ENCODE measurements at regions not wholly inside any gene's neighbourhood (a gene's known extent, or its start where the extent isn't known, plus 50 kb on each side); places are given as distances from the start of the nearest gene placed in this dataset.
"Not testable (repeated sequence)": the region's sequence is repeated elsewhere in the genome, so short reads cannot be mapped to it uniquely, and the experiment has no call there.

- POLR2A ChIA-PET = interaction anchor here (1.7 kb wide), 1 partner anchor 72 kb away, joined by 13 read pairs; the partner anchor contains the start of gene RASA1
- TF ChIP-seq CTCF (IDR thresholded peaks at IDR 0.05; ENCODE audit: low read depth, low read length) = no peak
- H3K27me3 ChIP-seq (ENCODE audit: control insufficient read depth, insufficient read depth, low read length) = no peaks in the 10 kb centered on the region
- no peaks in the 10 kb centered on the region for H3K9me3 ChIP-seq (ENCODE audit: control insufficient read depth, insufficient read depth, low read length)
- CTCF ChIA-PET = no interaction called here
- H3K4me3 ChIP-seq (ENCODE audit: low read depth, low read length) = no peak overlapping the region
- peak overlapping the region; percentile 77 for H3K27ac ChIP-seq (ENCODE audit: low read depth, low read length)
- DNase-seq (ENCODE audit: low read depth, low spot score) = no peak
Observed at GRCh38 chr5:87195616-87196015, 72.1 kb upstream of the RASA1 start.

DNA sequence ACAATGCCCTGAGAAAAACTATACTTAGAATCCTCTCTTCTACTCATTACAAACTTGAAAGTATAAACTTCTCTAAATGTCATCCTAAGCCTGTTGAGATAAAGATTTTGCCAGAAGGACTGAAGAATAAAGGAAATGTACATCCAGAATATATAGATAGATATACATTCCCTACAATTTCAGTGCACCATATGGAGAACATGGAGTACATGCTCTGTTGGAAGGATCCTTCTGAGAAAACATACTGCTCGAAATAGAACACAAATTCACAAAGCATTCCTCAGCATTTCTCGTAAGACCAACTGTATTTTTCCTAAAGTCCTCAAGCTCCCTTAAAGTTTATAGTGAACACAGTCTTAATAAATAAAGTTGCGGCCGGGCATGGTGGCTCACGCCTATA, 69.7 kb upstream of the RASA1 start:
- Histone ChIP-seq H3K9me3 (ENCODE audit: control insufficient read depth, insufficient read depth, low read length) (no peaks in the 10 kb centered on the region), H3K4me3 (ENCODE audit: low read depth, low read length) (no peak overlapping the region), H3K27me3 (ENCODE audit: control insufficient read depth, insufficient read depth, low read length) (no peaks in the 10 kb centered on the region), H3K27ac (ENCODE audit: low read depth, low read length) (no peak overlapping the region)
- no peak for TF ChIP-seq CTCF (IDR thresholded peaks at IDR 0.05; ENCODE audit: low read depth, low read length)
- no peak for DNase-seq (ENCODE audit: low read depth, low spot score)
- ChIA-PET POLR2A (no interaction called here), CTCF (no interaction called here)

DNA sequence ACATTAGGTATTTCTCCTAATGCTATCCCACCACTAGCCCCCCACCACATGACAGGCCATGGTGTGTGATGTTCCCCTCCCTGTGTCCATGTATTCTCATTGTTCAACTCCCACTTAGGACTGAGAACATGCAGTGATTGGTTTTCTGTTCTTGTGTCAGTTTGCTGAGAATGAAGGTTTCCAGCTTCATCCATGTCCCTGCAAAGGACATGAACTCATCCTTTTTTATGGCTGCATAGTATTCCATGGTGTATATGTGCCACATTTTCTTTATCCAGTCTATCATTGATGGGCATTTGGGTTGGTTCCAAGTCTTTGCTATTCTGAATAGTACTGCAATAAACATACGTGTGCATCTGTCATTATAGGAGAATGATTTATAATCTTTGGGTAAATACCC, 68.4 kb upstream of the RASA1 start:
- H3K9me3 ChIP-seq (ENCODE audit: control insufficient read depth, insufficient read depth, low read length); CTCF ChIA-PET; H3K27ac ChIP-seq (ENCODE audit: low read depth, low read length); POLR2A ChIA-PET; H3K4me3 ChIP-seq (ENCODE audit: low read depth, low read length); H3K27me3 ChIP-seq (ENCODE audit: control insufficient read depth, insufficient read depth, low read length); DNase-seq (ENCODE audit: low read depth, low spot score): not testable (repeated sequence)

DNA sequence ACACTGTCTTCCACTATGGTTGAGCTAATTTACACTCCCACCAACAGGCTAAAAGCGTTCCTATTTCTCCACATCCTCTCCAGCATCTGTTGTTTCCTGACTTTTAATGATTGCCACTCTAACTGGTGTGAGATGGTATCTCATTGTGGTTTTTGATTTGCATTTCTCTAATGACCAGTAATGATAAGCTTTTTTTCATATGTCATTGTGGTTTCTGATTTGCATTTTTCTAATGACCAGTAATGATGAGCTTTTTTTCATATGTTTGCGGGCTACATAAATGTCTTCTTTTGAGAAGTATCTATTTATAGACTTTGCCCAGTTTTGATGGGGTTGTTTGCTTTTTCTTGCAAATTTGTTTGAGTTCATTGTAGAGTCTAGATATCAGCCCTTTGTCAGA, 68.0 kb upstream of the RASA1 start:
- H3K4me3 ChIP-seq (ENCODE audit: low read depth, low read length); DNase-seq (ENCODE audit: low read depth, low spot score); H3K27ac ChIP-seq (ENCODE audit: low read depth, low read length); H3K27me3 ChIP-seq (ENCODE audit: control insufficient read depth, insufficient read depth, low read length); H3K9me3 ChIP-seq (ENCODE audit: control insufficient read depth, insufficient read depth, low read length); CTCF ChIA-PET; POLR2A ChIA-PET: not testable (repeated sequence)

GRCh38 chr5:87210076-87210475, 57.6 kb upstream of the RASA1 start:
- Histone ChIP-seq H3K4me3 (ENCODE audit: low read depth, low read length) (no peak overlapping the region), H3K9me3 (ENCODE audit: control insufficient read depth, insufficient read depth, low read length) (no peaks in the 10 kb centered on the region), H3K27me3 (ENCODE audit: control insufficient read depth, insufficient read depth, low read length) (no peaks in the 10 kb centered on the region), H3K27ac (ENCODE audit: low read depth, low read length) (no peak overlapping the region)
- ChIA-PET CTCF (no interaction called here), POLR2A (interaction anchor here (1.3 kb wide), 1 partner anchor 15 kb away, joined by 3 read pairs; no protein-coding TSS in a partner anchor)
- no peak for TF ChIP-seq CTCF (IDR thresholded peaks at IDR 0.05; ENCODE audit: low read depth, low read length)
- peak; percentile 7 for DNase-seq (ENCODE audit: low read depth, low spot score)

GRCh38 chr5:87210743-87211142, 56.9 kb upstream of the RASA1 start:
- CTCF ChIA-PET = no interaction called here
- POLR2A ChIA-PET = interaction anchor here (1.3 kb wide), 1 partner anchor 16 kb away, joined by 3 read pairs; no protein-coding TSS in a partner anchor
- Histone ChIP-seq H3K27ac (ENCODE audit: low read depth, low read length) (no peak overlapping the region), H3K9me3 (ENCODE audit: control insufficient read depth, insufficient read depth, low read length) (no peaks in the 10 kb centered on the region), H3K4me3 (ENCODE audit: low read depth, low read length) (no peak overlapping the region), H3K27me3 (ENCODE audit: control insufficient read depth, insufficient read depth, low read length) (no peaks in the 10 kb centered on the region)
- no peak for TF ChIP-seq CTCF (IDR thresholded peaks at IDR 0.05; ENCODE audit: low read depth, low read length)
- DNase-seq (ENCODE audit: low read depth, low spot score) = no peak
